HepG2 (cell line): ENCODE measurements at regions not wholly inside any gene's neighbourhood (a gene's known extent, or its start where the extent isn't known, plus 50 kb on each side); places are given as distances from the start of the nearest gene placed in this dataset.

Source experiments
- ATAC-seq: fragments of 200-7000 bp; cut with Tn5 transposase; 3 replicates; pipeline ENCODE4 v1.9.1; 2020; ENCODE audit warnings: mild to moderate bottlenecking, moderate library complexity
- BruUV-seq: library from RNA; stranded (reverse); fragments of 400-500 nt; replicated peaks from 2 replicates; lab custom pipeline; 2021; lab: Mats Ljungman, UMichigan
- CTCF ChIA-PET: fragments of 300-600 bp; formaldehyde crosslinking; extraction: SDS; loops from one replicate; lab custom pipeline; 2021; ENCODE audit warnings: low total read pairs, inconsistent platforms, low intra/inter-chr PET ratio; lab: Yijun Ruan, JAX
- POLR2A ChIA-PET: fragments of 350-600 bp; sonication (Branson Sonifier 250); formaldehyde crosslinking; loops from one replicate; lab custom pipeline; 2020; ENCODE audit warnings: antibody characterized with exemption, inconsistent platforms; lab: Yijun Ruan, JAX
- DNase-seq: peaks from one replicate; pipeline ENCODE4 v3.0.0-alpha.2; 2015; ENCODE audit warnings: low spot score
- FAIRE-seq: peaks from 3 replicates; lab custom pipeline; 2011; peaks lifted over from hg19 to GRCh38; lab: Jason Lieb, UNC
- H2AFZ ChIP-seq: one replicate; pipeline ENCODE4 v1.6.1; 2011; ENCODE audit warnings: low read length, inconsistent platforms
- H3K27ac ChIP-seq: fragments of 300-600 bp; 3 replicates; pipeline ENCODE4 v1.8.0; 2011; ENCODE audit warnings: mixed run types, mild to moderate bottlenecking, mixed read lengths, low read length, inconsistent platforms; ENCODE audit not compliant: insufficient read depth; ENCODE audit errors: extremely low read length
- H3K27me3 ChIP-seq, 2 experiments: fragments of 200-600 bp in 1 of 2; 2 replicates in 1 of 2; 3 replicates in 1 of 2; pipeline versions ENCODE4 v1.6.0 to v1.8.0; 2011; ENCODE audit warnings: low read length in 2 of 2, mild to moderate bottlenecking in 2 of 2, moderate library complexity in 2 of 2, inconsistent platforms in 1 of 2; ENCODE audit not compliant: insufficient read depth in 2 of 2, control insufficient read depth in 1 of 2
- H3K36me3 ChIP-seq, 2 experiments: fragments of 200-600 bp in 1 of 2; replicated peaks in 1 of 2; 2 replicates in 1 of 2; 3 replicates in 1 of 2; pipeline versions ENCODE4 v1.5.1 to v1.8.0; 2011; ENCODE audit warnings: low read length in 2 of 2, inconsistent platforms in 1 of 2; ENCODE audit not compliant: insufficient read depth in 2 of 2, control insufficient read depth in 1 of 2
- H3K4me1 ChIP-seq: 2 replicates; pipeline ENCODE4 v1.5.1; 2012; ENCODE audit warnings: low read length, inconsistent platforms; ENCODE audit not compliant: insufficient read depth
- H3K4me2 ChIP-seq: 2 replicates; pipeline ENCODE4 v1.6.0; 2011; ENCODE audit warnings: low read depth, low read length, inconsistent platforms
- H3K4me3 ChIP-seq, 3 experiments: fragments of 200-600 bp in 1 of 3; sonication (generic), shearing (Covaris generic) in 1 of 3; replicated peaks in 1 of 3; 2 replicates each; pipeline ENCODE4 v1.5.1; 2011 to 2016; ENCODE audit warnings: low read length in 3 of 3, inconsistent platforms in 2 of 3, low read depth in 2 of 3, mild to moderate bottlenecking in 2 of 3, control low read depth in 1 of 3, mixed read lengths in 1 of 3; ENCODE audit not compliant: insufficient read depth in 1 of 3
- H3K79me2 ChIP-seq: one replicate; pipeline ENCODE4 v1.6.1; 2011; ENCODE audit warnings: low read length, inconsistent platforms; ENCODE audit not compliant: insufficient read depth
- H3K9ac ChIP-seq: 2 replicates; pipeline ENCODE4 v1.6.0; 2011; ENCODE audit warnings: mild to moderate bottlenecking, low read depth, low read length, inconsistent platforms; ENCODE audit not compliant: insufficient read depth
- H3K9me3 ChIP-seq: 2 replicates; pipeline ENCODE4 v1.5.1; 2012; ENCODE audit warnings: mild to moderate bottlenecking, low read length
- H4K20me1 ChIP-seq: 2 replicates; pipeline ENCODE4 v1.6.0; 2011; ENCODE audit warnings: inconsistent platforms, mild to moderate bottlenecking, low read length, moderate library complexity; ENCODE audit not compliant: insufficient read depth
- ARID5B ChIP-seq: IDR thresholded peaks from 2 replicates; pipeline ENCODE4 v1.4.0; 2020; ENCODE audit warnings: mild to moderate bottlenecking, missing genetic modification reagents
- FOSL2 ChIP-seq: sonication (generic); formaldehyde crosslinking; IDR thresholded peaks from 2 replicates; pipeline ENCODE4 v1.4.0; 2020; ENCODE audit warnings: missing genetic modification reagents
- FOXA1 ChIP-seq, 2 experiments: fragments of 450-650 bp in 1 of 2; sonication (generic) in 1 of 2; formaldehyde crosslinking in 1 of 2; IDR thresholded peaks; 2 replicates each; pipeline versions ENCODE4 v1.4.0 to v1.6.1; 2016 to 2020; ENCODE audit warnings: missing genetic modification reagents in 1 of 2
- FOXP1 ChIP-seq, 2 experiments: fragments of 450-650 bp in 1 of 2; IDR thresholded peaks; 2 replicates each; pipeline ENCODE4 v1.6.1; 2017 to 2018; ENCODE audit warnings: antibody characterized with exemption in 1 of 2
- FOXP4 ChIP-seq: sonication (generic); formaldehyde crosslinking; IDR thresholded peaks from 2 replicates; pipeline ENCODE4 v1.4.0; 2020; ENCODE audit warnings: missing genetic modification reagents
- HNF1B ChIP-seq: sonication (generic); formaldehyde crosslinking; IDR thresholded peaks from 2 replicates; pipeline ENCODE4 v1.5.1; 2020; ENCODE audit warnings: mild to moderate bottlenecking, moderate library complexity, missing genetic modification reagents
- HOMEZ ChIP-seq: IDR thresholded peaks from 2 replicates; pipeline ENCODE4 v1.6.1; 2016; ENCODE audit warnings: low read depth
- MZF1 ChIP-seq: sonication (generic); formaldehyde crosslinking; IDR thresholded peaks from 2 replicates; pipeline ENCODE4 v1.8.1; 2023; ENCODE audit warnings: mild to moderate bottlenecking, missing genetic modification reagents, borderline replicate concordance
- NKX3-1 ChIP-seq: sonication (generic); formaldehyde crosslinking; IDR thresholded peaks from 2 replicates; pipeline ENCODE4 v1.5.0; 2020; ENCODE audit warnings: missing genetic modification reagents
- PRDM10 ChIP-seq: sonication (generic); formaldehyde crosslinking; IDR thresholded peaks from 2 replicates; pipeline ENCODE4 v1.4.0; 2020; ENCODE audit warnings: low read depth, missing genetic modification reagents
- ZNF12 ChIP-seq: sonication (generic); formaldehyde crosslinking; IDR thresholded peaks from 2 replicates; pipeline ENCODE4 v1.5.0; 2020; ENCODE audit warnings: missing genetic modification reagents
- WGBS: methylation state at CpG from one replicate; pipeline ENCODE4 v1.1.6; 2017; ENCODE audit warnings: low lambda C conversion rate; 5-methylcytosine and 5-hydroxymethylcytosine counted together
- in situ Hi-C: cut with HindIII; loops from 2 replicates; pipeline ENCODE4 v1.10.0; 2017; ENCODE audit warnings: low pct_unique_long_range_greater_than_20kb; ENCODE audit not compliant: extremely low pct_ligation_motif_present
- intact Hi-C: fragments of 100-400 bp; cut with micrococcal nuclease; formaldehyde crosslinking; loops from one replicate; pipeline ENCODE4 v1.10.0; 2022; ENCODE audit not compliant: unreplicated experiment

GRCh38 chr4:156654410-156654809 is 317.2 kb downstream of the PDGFC start:
- no TSS peak for BruUV-seq
- WGBS: 4% methylated on average over 5 of the region's 5 CpGs
- ChIA-PET POLR2A (no interaction called here), CTCF (no interaction called here)
- H3K4me2 ChIP-seq: no peak overlapping the region
- in situ Hi-C loops: no loop called here
- H3K4me3 ChIP-seq: no peak overlapping the region
- DNase-seq (peak; percentile 66), FAIRE-seq (no peak), ATAC-seq (peak; percentile 86)
- H3K27me3 ChIP-seq: no peaks in the 10 kb centered on the region
- H3K36me3 ChIP-seq: no peaks in the 10 kb centered on the region
- no peak overlapping the region for H2AFZ ChIP-seq
- intact Hi-C loops: no loop called here
- H3K9me3 ChIP-seq: no peaks in the 10 kb centered on the region
- H3K4me1 ChIP-seq: peaks cover 8% of the 10 kb centered on the region; the same call in 1 of the 2 replicates
- H4K20me1 ChIP-seq: no peaks in the 10 kb centered on the region
- H3K79me2 ChIP-seq: no peaks in the 10 kb centered on the region
- no peak overlapping the region for H3K9ac ChIP-seq
- no peak overlapping the region for H3K27ac ChIP-seq
- TF ChIP-seq FOXA1 (IDR thresholded peaks at IDR 0.05): no peak
- TF ChIP-seq FOXA1 (CRISPR knock-in tag; IDR thresholded peaks at IDR 0.05): peak; percentile 82
- no peak for TF ChIP-seq MZF1 (CRISPR knock-in tag)
- peak; percentile 64 for TF ChIP-seq FOSL2 (CRISPR knock-in tag)
- TF ChIP-seq NKX3-1 (CRISPR knock-in tag): no peak
- TF ChIP-seq PRDM10 (CRISPR knock-in tag): 0 out of 2 replicates have a peak, but pooled peaks have one; percentile 46
- TF ChIP-seq ARID5B: peak; percentile 55; the same call in 1 of the 2 replicates
- TF ChIP-seq HNF1B: no peak
- TF ChIP-seq FOXP1 (IDR thresholded peaks at IDR 0.05): no peak
- TF ChIP-seq FOXP1 (CRISPR knock-in tag; IDR thresholded peaks at IDR 0.05): peak; percentile 44
- peak; percentile 30; the same call in 1 of the 2 replicates for TF ChIP-seq FOXP4
- peak; percentile 47; the same call in 1 of the 2 replicates for TF ChIP-seq HOMEZ
- peak; percentile 53; the same call in 1 of the 2 replicates for TF ChIP-seq ZNF12 (CRISPR knock-in tag)
